WI38 (cell line): ENCODE measurements at regions not wholly inside any gene's neighbourhood (a gene's known extent, or its start where the extent isn't known, plus 50 kb on each side); places are given as distances from the start of the nearest gene placed in this dataset.

Source experiments
- H3K4me3 ChIP-seq: 2 replicates; pipeline ENCODE4 v1.5.1; 2011; ENCODE audit warnings: low read depth, mild to moderate bottlenecking, control low read depth, low read length
- TF ChIP-seq, protein P1 (sequence below): IDR thresholded peaks from 2 replicates; pipeline ENCODE4 v1.5.1; 2012; ENCODE audit warnings: low read depth, mild to moderate bottlenecking, control low read depth, low read length

DNA sequence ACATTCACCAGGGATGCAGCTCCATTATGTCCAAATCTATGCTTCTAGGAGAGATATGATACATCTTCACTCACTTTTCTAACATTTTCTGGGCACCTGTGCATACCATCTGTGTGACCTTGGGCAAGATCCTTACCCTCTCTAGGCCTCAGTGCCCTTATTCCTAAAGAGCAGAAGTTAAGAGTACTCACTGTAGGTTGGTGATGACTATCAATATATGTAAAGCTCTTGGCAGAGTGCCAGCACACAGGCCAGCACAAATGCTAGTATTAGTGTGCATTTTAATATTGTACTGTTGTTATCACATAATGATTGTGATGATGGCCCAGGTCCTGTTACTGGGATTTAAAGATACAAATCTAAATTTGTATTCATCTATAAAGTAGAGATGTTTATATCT lies 199.2 kb downstream of the RAD51AP2 start:
- no peak overlapping the region for H3K4me3 ChIP-seq
- TF ChIP-seq, protein P1, sequence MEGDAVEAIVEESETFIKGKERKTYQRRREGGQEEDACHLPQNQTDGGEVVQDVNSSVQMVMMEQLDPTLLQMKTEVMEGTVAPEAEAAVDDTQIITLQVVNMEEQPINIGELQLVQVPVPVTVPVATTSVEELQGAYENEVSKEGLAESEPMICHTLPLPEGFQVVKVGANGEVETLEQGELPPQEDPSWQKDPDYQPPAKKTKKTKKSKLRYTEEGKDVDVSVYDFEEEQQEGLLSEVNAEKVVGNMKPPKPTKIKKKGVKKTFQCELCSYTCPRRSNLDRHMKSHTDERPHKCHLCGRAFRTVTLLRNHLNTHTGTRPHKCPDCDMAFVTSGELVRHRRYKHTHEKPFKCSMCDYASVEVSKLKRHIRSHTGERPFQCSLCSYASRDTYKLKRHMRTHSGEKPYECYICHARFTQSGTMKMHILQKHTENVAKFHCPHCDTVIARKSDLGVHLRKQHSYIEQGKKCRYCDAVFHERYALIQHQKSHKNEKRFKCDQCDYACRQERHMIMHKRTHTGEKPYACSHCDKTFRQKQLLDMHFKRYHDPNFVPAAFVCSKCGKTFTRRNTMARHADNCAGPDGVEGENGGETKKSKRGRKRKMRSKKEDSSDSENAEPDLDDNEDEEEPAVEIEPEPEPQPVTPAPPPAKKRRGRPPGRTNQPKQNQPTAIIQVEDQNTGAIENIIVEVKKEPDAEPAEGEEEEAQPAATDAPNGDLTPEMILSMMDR: no peak

DNA sequence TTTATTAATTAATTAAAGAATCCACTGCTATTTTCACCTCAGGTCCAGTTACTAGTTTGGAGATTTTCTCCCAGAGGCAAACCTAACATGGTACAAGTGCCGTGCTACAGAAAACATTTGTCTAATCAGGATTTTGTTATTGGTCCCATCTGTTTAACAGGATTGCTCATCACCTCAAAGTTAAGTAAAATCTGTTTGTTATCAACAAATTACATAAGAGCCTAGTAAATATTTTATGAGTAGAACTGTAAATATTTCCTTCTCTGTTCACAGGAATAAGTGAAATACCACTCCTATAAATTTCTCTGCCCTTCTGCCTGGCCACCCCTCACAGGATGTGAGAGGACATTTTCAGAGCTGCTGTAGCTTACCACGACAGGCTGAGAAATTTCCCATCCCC lies 200.2 kb downstream of the RAD51AP2 start:
- no peak overlapping the region for H3K4me3 ChIP-seq
- TF ChIP-seq, protein P1: no peak

DNA sequence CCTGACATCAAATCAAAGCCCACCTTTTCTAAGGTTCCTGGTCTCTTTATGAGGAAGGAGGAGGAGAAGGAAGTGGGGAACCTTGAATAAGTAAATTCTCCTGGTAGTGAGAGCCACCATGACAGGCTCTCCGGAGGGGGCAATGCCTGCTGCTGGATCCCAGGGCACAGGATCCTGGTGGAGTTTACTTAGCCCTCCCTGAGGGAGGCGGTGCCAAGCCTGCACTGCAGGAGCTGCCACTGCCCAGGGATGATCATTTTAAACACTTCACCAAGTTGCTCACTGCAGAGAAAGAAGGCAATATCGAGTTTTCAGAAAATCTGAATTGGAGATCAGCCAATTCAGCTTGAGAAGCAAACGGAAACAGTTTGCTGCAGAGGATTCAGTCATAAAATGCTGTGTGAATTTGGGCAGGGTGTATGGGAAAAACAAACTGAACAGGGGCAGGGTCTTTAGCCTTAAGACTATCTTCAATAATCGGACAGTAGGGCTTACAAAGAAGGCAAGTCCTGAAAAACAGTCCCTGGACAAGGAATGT lies 200.7 kb downstream of the RAD51AP2 start:
- TF ChIP-seq, protein P1: no peak

DNA sequence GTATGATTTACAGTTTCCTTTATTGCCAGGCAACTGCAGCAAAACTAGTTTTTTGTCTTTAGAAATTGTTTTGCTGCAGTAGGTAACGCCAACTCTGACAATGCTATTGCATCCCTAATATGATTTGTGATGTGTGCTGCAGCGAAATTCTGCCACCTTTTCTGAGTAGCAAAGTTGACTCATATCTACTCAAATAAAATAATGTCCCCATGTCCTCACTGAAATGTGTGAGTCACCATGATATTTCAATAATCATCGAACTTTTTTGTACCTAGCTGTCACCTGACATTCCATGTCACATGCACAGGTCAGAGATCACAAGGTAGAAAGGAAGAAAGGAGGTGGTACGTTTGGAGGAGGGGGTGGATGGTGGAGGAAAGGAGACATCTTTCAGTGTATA lies 205.0 kb downstream of the RAD51AP2 start:
- no peak overlapping the region for H3K4me3 ChIP-seq
- TF ChIP-seq, protein P1: no peak

More for the DNA sequence above, 200.7 kb downstream of the RAD51AP2 start:
- no peak overlapping the region for H3K4me3 ChIP-seq

DNA sequence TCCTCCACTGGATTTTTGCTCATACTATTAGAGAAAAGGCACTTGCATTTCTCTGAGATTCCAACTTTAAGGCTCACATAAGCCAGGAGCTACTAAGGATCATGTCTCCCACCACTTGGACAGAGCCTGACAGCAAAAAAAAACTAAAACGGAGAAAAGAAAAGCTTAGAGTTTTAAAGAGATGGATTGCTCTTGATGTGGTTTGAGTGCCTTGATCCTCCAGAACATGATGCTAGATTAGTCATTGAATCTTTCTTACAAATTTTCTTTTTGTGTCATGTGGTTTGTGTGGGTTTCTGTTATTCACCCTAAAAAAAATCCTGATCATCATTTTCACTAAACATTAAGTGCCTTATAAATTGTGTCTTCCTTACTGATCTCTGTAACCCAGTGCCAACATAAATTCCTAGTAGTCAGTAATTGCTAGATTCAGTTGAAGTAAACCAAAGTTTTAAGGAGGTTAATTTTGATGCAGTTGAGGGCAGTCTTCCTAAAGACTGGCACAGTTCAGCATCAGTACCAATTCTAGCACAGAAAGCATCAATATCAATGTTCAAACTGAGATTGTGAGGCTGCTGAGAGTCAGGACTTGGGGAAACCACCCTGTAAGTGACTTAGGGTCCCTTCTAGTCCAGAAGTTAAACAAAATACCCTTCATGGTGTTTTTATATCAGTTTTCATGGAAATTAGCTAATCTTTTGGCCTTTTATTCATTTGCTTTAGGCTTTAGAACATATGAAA lies 206.3 kb downstream of the RAD51AP2 start:
- TF ChIP-seq, protein P1: no peak
- H3K4me3 ChIP-seq: no peak overlapping the region

DNA sequence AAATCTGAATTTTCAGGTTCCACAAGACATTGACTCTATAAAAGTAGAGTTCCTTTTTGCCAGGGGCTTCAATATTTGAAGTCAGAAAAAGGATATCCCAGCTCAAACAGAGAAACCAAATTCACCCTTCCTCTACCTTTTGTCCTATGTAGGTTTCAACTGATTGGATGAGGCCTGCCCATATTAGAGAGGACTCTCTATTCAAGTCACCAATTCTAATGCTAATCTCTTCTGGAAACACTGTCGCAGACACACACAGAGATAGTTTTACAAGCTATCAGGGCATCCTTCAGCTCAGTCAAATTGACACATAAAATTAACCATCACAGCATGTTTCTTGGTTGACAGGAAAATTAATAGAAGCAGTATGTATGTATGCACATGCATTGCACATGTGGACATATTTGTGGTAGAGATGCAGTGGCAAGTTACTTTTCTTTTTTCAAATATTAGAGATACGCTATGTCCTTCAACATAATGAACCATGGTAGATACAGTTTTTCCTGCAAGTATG lies 207.1 kb downstream of the RAD51AP2 start:
- TF ChIP-seq, protein P1: no peak
- no peak overlapping the region for H3K4me3 ChIP-seq

DNA sequence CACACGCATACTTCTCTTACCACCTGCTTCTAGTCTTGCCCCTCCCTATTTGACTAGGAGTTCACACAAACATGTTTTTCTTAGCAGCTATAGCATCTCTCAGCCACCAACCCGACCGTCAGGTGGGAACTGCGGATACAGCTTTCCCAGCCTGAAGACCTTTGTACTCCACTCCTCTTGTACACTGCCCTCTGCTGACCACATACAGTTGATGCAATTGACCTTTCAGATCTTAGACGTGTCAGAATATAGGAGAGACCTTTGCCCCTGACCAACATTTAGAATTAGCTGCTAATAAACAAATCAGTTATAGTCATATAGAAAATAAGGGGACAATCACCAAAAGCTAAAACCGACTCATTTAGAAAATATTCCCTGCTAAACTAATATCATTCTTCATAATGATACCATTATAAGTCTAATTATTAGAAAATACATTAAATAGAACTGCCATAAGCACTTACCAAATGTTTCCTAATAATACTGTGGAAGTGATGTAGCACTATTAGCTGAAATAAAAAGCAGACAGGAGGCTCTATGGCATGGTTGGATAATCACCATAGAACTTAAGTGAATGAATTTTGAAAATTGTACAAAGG lies 208.4 kb downstream of the RAD51AP2 start:
- no peak overlapping the region for H3K4me3 ChIP-seq
- TF ChIP-seq, protein P1: peak; percentile 26; the same call in 1 of the 2 replicates
